ENCODE measurements at regions not wholly inside any gene's neighbourhood (a gene's known extent, or its start where the extent isn't known, plus 50 kb on each side); places are given as distances from the start of the nearest gene placed in this dataset.
"Not testable (repeated sequence)": the region's sequence is repeated elsewhere in the genome, so short reads cannot be mapped to it uniquely, and the experiment has no call there.

DNA sequence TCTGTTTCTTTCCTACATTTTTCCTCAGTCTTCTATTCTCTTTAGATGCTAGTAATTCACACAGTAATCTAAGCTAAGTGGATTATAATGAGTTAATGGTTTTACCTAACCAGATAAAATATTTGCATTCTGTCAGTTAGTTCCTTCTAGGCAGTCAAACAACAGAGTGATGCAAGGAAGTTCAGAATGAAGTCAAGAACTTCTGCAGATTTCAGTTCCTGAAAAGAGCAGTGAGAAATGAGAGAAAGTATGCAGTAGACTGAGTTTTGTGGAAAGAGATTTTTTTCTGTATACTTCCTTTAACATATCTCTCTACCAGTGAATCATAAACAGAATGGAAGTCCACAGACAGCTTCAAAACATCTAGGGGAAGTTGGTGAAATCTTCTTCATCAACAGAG is 774.0 kb upstream of the POU3F4 start:
- POLR2A ChIA-PET: no interaction called here
- no peak overlapping the region for H3K4me3 Mint-ChIP-seq
- no peaks in the 10 kb centered on the region for H3K9me3 Mint-ChIP-seq (ENCODE audit: insufficient read depth)
- no peaks in the 10 kb centered on the region for H3K27me3 Mint-ChIP-seq (ENCODE audit: low read depth)
- H3K4me1 Mint-ChIP-seq (ENCODE audit: low read depth): no peaks in the 10 kb centered on the region
- no peak for DNase-seq
- no peaks in the 10 kb centered on the region for H3K36me3 Mint-ChIP-seq (ENCODE audit: low read depth)
- H3K27ac Mint-ChIP-seq: no peak overlapping the region
- CTCF ChIA-PET: no interaction called here
- ATAC-seq: no peak

DNA sequence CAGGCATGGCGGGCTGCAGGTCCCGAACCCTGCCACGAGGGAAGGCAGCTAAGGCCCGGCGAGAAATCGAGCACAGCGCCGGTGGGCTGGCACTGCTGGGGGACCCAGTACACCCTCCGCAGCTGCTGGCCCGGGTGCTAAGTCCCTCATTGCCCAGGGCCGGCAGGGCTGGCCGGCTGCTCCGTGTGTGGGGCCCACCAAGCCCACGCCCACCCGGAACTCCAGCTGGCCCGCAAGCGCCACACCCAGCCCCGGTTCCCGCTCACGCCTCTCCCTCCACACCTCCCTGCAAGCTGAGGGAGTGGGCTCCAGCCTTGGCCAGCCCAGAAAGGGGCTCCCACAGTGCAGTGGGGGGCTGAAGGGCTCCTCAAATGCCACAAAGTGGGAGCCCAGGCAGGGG is 769.8 kb upstream of the POU3F4 start:
- H3K36me3 Mint-ChIP-seq (ENCODE audit: low read depth); H3K4me3 Mint-ChIP-seq; H3K4me1 Mint-ChIP-seq (ENCODE audit: low read depth); DNase-seq; H3K27me3 Mint-ChIP-seq (ENCODE audit: low read depth); H3K9me3 Mint-ChIP-seq (ENCODE audit: insufficient read depth); ATAC-seq; CTCF ChIA-PET; POLR2A ChIA-PET; H3K27ac Mint-ChIP-seq: not testable (repeated sequence)

DNA sequence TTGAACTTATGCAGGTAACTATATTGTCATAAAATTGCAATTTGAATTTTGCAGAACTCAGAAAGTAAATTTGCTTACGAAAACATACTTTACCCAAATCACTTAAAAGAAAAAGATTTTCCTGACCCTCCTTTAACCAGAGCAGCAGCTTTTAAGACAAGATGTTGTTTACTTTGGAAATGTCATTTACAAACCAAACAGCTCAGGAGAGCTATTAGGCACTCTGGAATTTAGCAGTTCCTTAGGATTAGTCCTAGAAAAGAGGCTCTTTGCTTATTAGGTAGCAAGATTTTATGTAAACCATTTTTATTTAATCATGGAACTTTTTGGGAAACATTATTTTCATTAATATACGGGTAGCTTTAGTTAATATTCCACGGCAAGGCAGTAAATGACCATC is 765.7 kb upstream of the POU3F4 start:
- DNase-seq (no peak), ATAC-seq (no peak)
- H3K9me3 Mint-ChIP-seq (ENCODE audit: insufficient read depth): no peaks in the 10 kb centered on the region
- no peak overlapping the region for H3K27ac Mint-ChIP-seq
- CTCF ChIA-PET: no interaction called here
- no peaks in the 10 kb centered on the region for H3K36me3 Mint-ChIP-seq (ENCODE audit: low read depth)
- no peaks in the 10 kb centered on the region for H3K4me1 Mint-ChIP-seq (ENCODE audit: low read depth)
- POLR2A ChIA-PET: no interaction called here
- H3K4me3 Mint-ChIP-seq: no peak overlapping the region
- no peaks in the 10 kb centered on the region for H3K27me3 Mint-ChIP-seq (ENCODE audit: low read depth)

DNA sequence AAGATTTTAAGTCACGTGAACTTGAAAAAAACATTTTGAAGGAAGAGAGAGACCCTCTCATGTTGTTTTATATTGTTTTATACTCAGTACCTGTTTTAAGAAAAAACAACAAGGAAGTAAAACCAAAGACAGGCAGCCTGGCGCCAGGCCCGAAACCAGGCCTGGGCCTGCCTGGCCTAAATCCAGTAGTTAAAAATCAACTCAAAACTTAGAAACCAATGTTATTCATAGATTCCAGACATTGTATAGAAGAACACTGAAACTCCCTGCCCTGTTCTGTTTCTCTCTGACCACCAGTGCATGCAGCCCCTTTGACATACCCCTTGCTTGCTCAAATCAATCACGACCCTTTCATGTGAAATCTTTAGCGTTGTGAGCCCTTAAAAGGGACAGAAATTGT is 762.4 kb upstream of the POU3F4 start:
- not testable (repeated sequence) for H3K9me3 Mint-ChIP-seq (ENCODE audit: insufficient read depth)

DNA sequence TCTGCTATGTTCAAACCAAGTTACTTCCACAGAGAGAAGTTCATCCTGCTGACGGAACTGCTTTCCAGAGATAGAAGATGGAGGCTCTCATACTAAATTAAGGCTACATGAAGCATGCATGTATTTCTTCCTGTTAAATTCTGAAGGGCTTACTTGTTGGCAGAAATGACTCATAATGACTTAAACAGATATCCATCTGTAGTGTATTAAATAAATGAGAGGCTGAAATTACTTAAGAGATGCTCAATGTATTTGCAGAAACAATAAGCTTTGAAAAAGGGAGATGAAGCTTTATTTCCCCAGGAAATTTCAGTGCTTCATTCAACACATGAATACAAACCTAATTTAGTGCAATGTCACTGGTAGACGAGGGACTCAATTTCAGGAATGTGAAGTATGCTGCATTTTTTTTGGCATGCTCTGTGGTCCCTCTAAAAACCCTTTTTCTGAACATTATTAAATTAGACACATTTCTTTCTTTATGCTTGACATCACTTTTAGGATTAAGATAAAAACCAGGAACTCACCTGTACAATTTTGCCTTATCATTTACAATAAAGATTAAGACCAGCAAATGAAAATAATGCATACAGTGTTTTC is 759.1 kb upstream of the POU3F4 start:
- Mint-ChIP-seq H3K27me3 (ENCODE audit: low read depth) (no peaks in the 10 kb centered on the region), H3K27ac (no peak overlapping the region), H3K4me1 (ENCODE audit: low read depth) (no peaks in the 10 kb centered on the region), H3K9me3 (ENCODE audit: insufficient read depth) (no peaks in the 10 kb centered on the region), H3K4me3 (no peak overlapping the region), H3K36me3 (ENCODE audit: low read depth) (no peaks in the 10 kb centered on the region)
- POLR2A ChIA-PET: no interaction called here
- CTCF ChIA-PET: no interaction called here
- ATAC-seq (no peak), DNase-seq (no peak)

More for the DNA sequence above, 762.4 kb upstream of the POU3F4 start:
- H3K27me3 Mint-ChIP-seq (ENCODE audit: low read depth); ATAC-seq; H3K36me3 Mint-ChIP-seq (ENCODE audit: low read depth); H3K27ac Mint-ChIP-seq; DNase-seq; POLR2A ChIA-PET; CTCF ChIA-PET; H3K4me1 Mint-ChIP-seq (ENCODE audit: low read depth); H3K4me3 Mint-ChIP-seq: not testable (repeated sequence)

DNA sequence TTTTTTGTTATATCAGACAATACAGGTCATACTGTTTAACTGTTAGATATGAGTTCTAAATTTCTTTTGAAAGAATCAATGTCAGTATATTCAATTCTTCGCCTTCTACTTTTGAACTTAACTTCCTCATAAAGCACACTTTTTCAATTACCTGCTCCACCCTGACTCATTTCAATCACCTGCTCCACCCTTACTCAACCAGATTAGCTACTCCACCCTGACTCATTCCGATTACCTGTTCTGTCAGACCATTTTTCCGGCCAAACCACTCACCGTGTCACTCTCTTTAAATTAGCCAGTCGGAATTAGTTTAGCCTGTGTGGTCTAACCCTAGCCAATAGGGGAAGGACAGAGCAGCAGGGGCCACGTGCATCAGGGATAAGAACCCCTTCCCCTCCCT is 751.8 kb upstream of the POU3F4 start:
- no peaks in the 10 kb centered on the region for H3K27me3 Mint-ChIP-seq (ENCODE audit: low read depth)
- H3K36me3 Mint-ChIP-seq (ENCODE audit: low read depth): no peaks in the 10 kb centered on the region
- ATAC-seq: no peak
- H3K9me3 Mint-ChIP-seq (ENCODE audit: insufficient read depth): no peaks in the 10 kb centered on the region
- H3K4me3 Mint-ChIP-seq: no peak overlapping the region
- ChIA-PET POLR2A (no interaction called here), CTCF (no interaction called here)
- no peaks in the 10 kb centered on the region for H3K4me1 Mint-ChIP-seq (ENCODE audit: low read depth)
- no peak overlapping the region for H3K27ac Mint-ChIP-seq
- DNase-seq: no peak

DNA sequence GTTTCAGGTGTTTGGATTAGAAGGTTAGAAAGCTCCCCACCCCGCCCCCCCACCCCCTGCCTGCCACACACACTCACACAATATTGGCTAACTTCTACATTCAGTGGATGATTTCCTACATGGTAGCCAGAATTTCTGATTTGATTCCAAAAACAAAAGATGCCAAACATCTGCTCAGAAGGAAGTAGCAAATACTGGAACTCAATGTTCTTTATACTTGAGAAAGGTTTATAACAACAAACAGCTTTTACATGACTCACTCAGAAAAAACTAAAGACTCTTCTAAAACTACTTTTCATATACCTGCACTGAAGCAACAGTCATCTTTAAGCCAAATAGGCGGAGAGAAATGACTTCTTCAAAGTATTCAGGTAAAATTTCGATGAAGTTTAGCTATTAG is 750.5 kb upstream of the POU3F4 start:
- H3K9me3 Mint-ChIP-seq (ENCODE audit: insufficient read depth): no peaks in the 10 kb centered on the region
- no peak overlapping the region for H3K4me3 Mint-ChIP-seq
- CTCF ChIA-PET: no interaction called here
- H3K27me3 Mint-ChIP-seq (ENCODE audit: low read depth): no peaks in the 10 kb centered on the region
- POLR2A ChIA-PET: no interaction called here
- ATAC-seq (no peak), DNase-seq (no peak)
- H3K4me1 Mint-ChIP-seq (ENCODE audit: low read depth): no peaks in the 10 kb centered on the region
- H3K27ac Mint-ChIP-seq: no peak overlapping the region
- no peaks in the 10 kb centered on the region for H3K36me3 Mint-ChIP-seq (ENCODE audit: low read depth)

DNA sequence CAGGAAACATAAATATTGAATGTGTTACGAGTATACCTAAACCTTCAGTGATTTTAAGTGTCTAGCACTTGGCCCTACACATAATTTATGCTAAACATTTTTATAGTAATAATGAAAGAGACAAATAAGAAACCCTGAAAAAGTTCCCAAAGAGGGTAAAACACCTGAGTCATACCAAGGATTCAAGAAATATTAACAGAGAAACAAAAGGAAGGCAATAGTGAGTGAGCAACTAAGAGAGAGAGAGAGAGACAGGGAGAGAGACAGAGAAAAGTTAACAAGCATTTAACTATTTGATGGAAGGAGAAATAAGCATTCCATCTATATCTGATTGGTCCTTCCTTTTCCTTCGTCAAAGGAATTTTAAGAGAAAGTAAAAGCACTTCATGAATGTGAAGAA is 743.6 kb upstream of the POU3F4 start:
- ChIA-PET CTCF (no interaction called here), POLR2A (no interaction called here)
- Mint-ChIP-seq H3K9me3 (ENCODE audit: insufficient read depth) (no peaks in the 10 kb centered on the region), H3K27ac (no peak overlapping the region), H3K36me3 (ENCODE audit: low read depth) (no peaks in the 10 kb centered on the region), H3K27me3 (ENCODE audit: low read depth) (no peaks in the 10 kb centered on the region), H3K4me1 (ENCODE audit: low read depth) (no peaks in the 10 kb centered on the region), H3K4me3 (no peak overlapping the region)
- no peak for DNase-seq
- no peak for ATAC-seq

DNA sequence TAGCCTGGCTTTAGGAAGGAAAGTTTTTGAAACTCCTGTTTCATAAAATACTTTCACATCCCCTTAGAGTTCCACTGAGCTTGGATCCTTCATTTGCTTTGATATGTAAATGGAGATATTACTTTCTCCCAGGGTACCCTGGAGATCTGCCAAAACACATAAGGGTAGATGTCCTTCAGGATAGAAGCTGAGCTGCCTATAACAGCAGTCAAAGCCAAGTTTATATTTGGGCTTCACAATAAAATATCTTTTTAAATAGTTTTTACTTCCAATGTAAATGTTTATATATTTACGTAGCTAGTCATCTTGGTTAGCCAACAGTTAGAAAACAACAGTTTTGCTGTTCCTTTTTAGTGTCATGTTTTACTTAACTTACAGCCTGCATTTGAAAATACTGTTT is 742.3 kb upstream of the POU3F4 start:
- POLR2A ChIA-PET: no interaction called here
- Mint-ChIP-seq H3K4me3 (no peak overlapping the region), H3K4me1 (ENCODE audit: low read depth) (no peaks in the 10 kb centered on the region), H3K9me3 (ENCODE audit: insufficient read depth) (no peaks in the 10 kb centered on the region), H3K27ac (no peak overlapping the region), H3K27me3 (ENCODE audit: low read depth) (no peaks in the 10 kb centered on the region), H3K36me3 (ENCODE audit: low read depth) (no peaks in the 10 kb centered on the region)
- ATAC-seq (no peak), DNase-seq (no peak)
- CTCF ChIA-PET: no interaction called here

DNA sequence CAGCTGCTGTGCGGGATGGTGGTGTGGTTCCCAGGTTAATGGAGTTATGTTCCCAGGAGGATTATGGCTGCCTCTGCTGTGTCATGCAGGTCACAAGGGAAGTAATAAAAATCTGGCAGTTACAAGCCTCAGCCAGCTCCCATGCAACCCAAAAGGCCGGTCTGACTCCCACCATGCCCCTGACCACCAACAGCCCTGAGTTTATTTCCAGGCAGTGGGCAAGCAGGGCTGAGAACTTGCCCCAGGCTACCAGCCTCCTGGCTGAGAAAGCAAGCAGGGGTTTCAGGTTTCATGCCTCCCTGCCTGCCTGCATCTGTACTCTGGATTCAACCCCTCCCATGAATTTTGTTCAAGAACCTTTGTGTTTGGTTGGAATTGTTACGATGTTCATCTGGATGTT is 732.7 kb upstream of the POU3F4 start:
- no peaks in the 10 kb centered on the region for H3K36me3 Mint-ChIP-seq (ENCODE audit: low read depth)
- DNase-seq (no peak), ATAC-seq (no peak)
- peaks cover 3% of the 10 kb centered on the region for H3K9me3 Mint-ChIP-seq (ENCODE audit: insufficient read depth)
- no peak overlapping the region for H3K4me3 Mint-ChIP-seq
- H3K27ac Mint-ChIP-seq: no peak overlapping the region
- POLR2A ChIA-PET: no interaction called here
- CTCF ChIA-PET: no interaction called here
- H3K27me3 Mint-ChIP-seq (ENCODE audit: low read depth): no peaks in the 10 kb centered on the region
- H3K4me1 Mint-ChIP-seq (ENCODE audit: low read depth): no peaks in the 10 kb centered on the region

DNA sequence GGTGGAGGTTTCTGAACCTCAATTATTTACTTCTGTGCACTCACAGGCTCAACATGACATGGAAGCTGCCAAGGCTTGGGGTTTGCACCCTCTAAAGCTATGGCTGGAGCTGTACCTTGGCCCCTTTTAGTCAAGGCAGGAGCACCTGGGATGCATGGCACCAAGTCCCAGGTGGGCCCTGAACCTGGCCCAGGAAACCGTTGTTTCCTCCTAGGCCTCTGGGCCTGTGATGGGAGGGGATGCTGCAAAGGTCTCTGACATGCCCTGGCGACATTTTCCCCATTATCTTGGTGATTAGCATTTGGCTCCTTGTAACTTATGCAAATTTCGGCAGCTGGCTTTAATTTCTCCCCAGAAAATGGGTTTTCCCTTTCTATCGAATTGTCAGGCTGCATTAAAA is 726.1 kb upstream of the POU3F4 start:
- H3K4me3 Mint-ChIP-seq: no peak overlapping the region
- no peak overlapping the region for H3K27ac Mint-ChIP-seq
- no peak for ATAC-seq
- ChIA-PET POLR2A (no interaction called here), CTCF (no interaction called here)
- DNase-seq: no peak
- no peaks in the 10 kb centered on the region for H3K9me3 Mint-ChIP-seq (ENCODE audit: insufficient read depth)
- H3K36me3 Mint-ChIP-seq (ENCODE audit: low read depth): no peaks in the 10 kb centered on the region
- H3K27me3 Mint-ChIP-seq (ENCODE audit: low read depth): no peaks in the 10 kb centered on the region
- H3K4me1 Mint-ChIP-seq (ENCODE audit: low read depth): no peaks in the 10 kb centered on the region

DNA sequence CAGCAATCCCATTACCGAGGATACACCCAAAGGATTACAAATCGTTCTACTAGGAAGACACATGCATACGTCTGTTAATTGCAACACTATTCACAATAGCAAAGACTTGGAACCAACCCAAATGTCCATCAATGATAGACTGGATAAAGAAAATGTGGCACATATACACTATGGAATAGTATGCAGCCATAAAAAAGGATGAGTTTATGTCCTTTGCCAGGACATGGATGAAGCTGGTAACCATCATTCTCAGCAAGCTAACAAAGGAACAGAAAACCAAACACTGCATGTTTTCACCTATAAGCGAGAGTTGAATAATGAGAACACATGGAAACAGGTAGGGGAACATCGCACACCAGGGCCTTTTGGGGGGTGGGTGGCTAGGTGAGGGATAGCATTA is 695.2 kb upstream of the POU3F4 start:
- DNase-seq; H3K4me3 Mint-ChIP-seq; CTCF ChIA-PET; H3K36me3 Mint-ChIP-seq (ENCODE audit: low read depth); H3K27me3 Mint-ChIP-seq (ENCODE audit: low read depth); POLR2A ChIA-PET; ATAC-seq; H3K9me3 Mint-ChIP-seq (ENCODE audit: insufficient read depth); H3K27ac Mint-ChIP-seq; H3K4me1 Mint-ChIP-seq (ENCODE audit: low read depth): not testable (repeated sequence)

DNA sequence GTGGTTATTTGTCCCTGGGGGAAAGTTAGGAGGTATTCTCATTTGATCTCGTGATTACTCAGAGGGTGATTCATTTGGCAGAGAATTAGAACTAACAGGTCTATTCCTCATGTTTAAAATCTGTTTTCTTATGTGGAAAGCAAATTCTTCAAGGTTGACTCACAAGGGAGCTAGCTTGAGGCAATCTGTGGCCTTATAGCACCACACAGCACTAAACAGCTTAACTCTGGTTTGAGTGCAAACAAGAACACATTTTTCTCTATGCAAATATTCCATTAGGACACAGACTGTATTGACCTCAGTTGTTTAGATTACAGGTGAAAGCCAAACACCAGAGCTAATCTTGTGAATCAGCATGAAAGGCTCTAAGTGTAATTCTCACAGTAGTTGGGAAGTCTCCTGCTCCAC is 694.4 kb upstream of the POU3F4 start:
- no peaks in the 10 kb centered on the region for H3K27me3 Mint-ChIP-seq (ENCODE audit: low read depth)
- no peak for ATAC-seq
- POLR2A ChIA-PET: no interaction called here

More for the DNA sequence above, 694.4 kb upstream of the POU3F4 start:
- H3K4me1 Mint-ChIP-seq (ENCODE audit: low read depth): no peaks in the 10 kb centered on the region
- no peaks in the 10 kb centered on the region for H3K36me3 Mint-ChIP-seq (ENCODE audit: low read depth)
- H3K4me3 Mint-ChIP-seq: no peak overlapping the region
- H3K9me3 Mint-ChIP-seq (ENCODE audit: insufficient read depth): no peaks in the 10 kb centered on the region
- CTCF ChIA-PET: no interaction called here
- no peak overlapping the region for H3K27ac Mint-ChIP-seq
- no peak for DNase-seq
